ENCODE measurements at regions not wholly inside any gene's neighbourhood (a gene's known extent, or its start where the extent isn't known, plus 50 kb on each side); places are given as distances from the start of the nearest gene placed in this dataset. TPM values are rescaled to one million over a fixed set of nuclear protein-coding genes. Genes with fewer than 3 reads are reported as not detected.
"Not testable (repeated sequence)": the region's sequence is repeated elsewhere in the genome, so short reads cannot be mapped to it uniquely, and the experiment has no call there.

- DNase-seq = no peak
These were observed 75.3 kb upstream of the TGFBR2 start for GRCh38 chr3:30531017-30531570.

GRCh38 chr3:30535525-30535924 is 70.9 kb upstream of the TGFBR2 start:
- no peak for DNase-seq

- no peak for DNase-seq
These were observed 67.6 kb upstream of the TGFBR2 start for GRCh38 chr3:30538791-30539190.

- no peak for DNase-seq
These were observed 67.2 kb upstream of the TGFBR2 start for GRCh38 chr3:30539206-30539605.

GRCh38 chr3:30539772-30540171 is 66.6 kb upstream of the TGFBR2 start:
- no peak for DNase-seq

GRCh38 chr3:30541156-30541555 is 65.2 kb upstream of the TGFBR2 start:
- not testable (repeated sequence) for DNase-seq

GRCh38 chr3:30542897-30543296 is 63.5 kb upstream of the TGFBR2 start:
- no peak for DNase-seq

- no peak for DNase-seq
These were observed 61.6 kb upstream of the TGFBR2 start for GRCh38 chr3:30544812-30545211.

GRCh38 chr3:30546934-30547333 is 59.5 kb upstream of the TGFBR2 start:
- DNase-seq = no peak

GRCh38 chr3:30547716-30548115 is 58.7 kb upstream of the TGFBR2 start:
- DNase-seq = no peak

GRCh38 chr3:30548600-30548999 is 57.8 kb upstream of the TGFBR2 start:
- DNase-seq = no peak

- DNase-seq = no peak
These were observed 56.8 kb upstream of the TGFBR2 start for GRCh38 chr3:30549600-30549999.

GRCh38 chr3:30550246-30550645 is 56.2 kb upstream of the TGFBR2 start:
- DNase-seq = no peak

- DNase-seq = no peak
These were observed 55.1 kb upstream of the TGFBR2 start for GRCh38 chr3:30551266-30551665.

- no peak for DNase-seq
These were observed 54.5 kb upstream of the TGFBR2 start for GRCh38 chr3:30551927-30552326.

GRCh38 chr3:30553641-30554316 is 52.6 kb upstream of the TGFBR2 start:
- DNase-seq = no peak

- no peak for DNase-seq
These were observed 52.1 kb upstream of the TGFBR2 start for GRCh38 chr3:30554317-30554690.

GRCh38 chr3:30555968-30556367 is 50.4 kb upstream of the TGFBR2 start:
- DNase-seq = no peak

Small RNA genes lying in the stretch of these regions (small RNA-seq; reads per million reads assigned to genes)
- gene RF01848 = not detected

All from occipital lobe (tissue), 2 donors.